GM19328 (cell line): ENCODE measurements at regions not wholly inside any gene's neighbourhood (a gene's known extent, or its start where the extent isn't known, plus 50 kb on each side); places are given as distances from the start of the nearest gene placed in this dataset.

Experiments
- ATAC-seq: cut with Tn5 transposase; IDR thresholded peaks from one replicate; pipeline ENCODE4 v1.9.1; 2021; ENCODE audit warnings: mild to moderate bottlenecking, moderate library complexity; ENCODE audit not compliant: unreplicated experiment

GRCh38 chr4:155077452-155078229 lies 130.8 kb upstream of the NPY2R start:
- ATAC-seq, result no peak

GRCh38 chr4:155079871-155080270 lies 128.6 kb upstream of the NPY2R start:
- no peak for ATAC-seq

GRCh38 chr4:155081222-155081621 lies 127.2 kb upstream of the NPY2R start:
- no peak for ATAC-seq

- no peak for ATAC-seq
Observed at GRCh38 chr4:155085843-155086530, 122.4 kb upstream of the NPY2R start.

GRCh38 chr4:155094201-155094820 lies 114.1 kb upstream of the NPY2R start:
- ATAC-seq, result no peak

GRCh38 chr4:155099231-155099630 lies 109.2 kb upstream of the NPY2R start:
- no peak for ATAC-seq

GRCh38 chr4:155106629-155107028 lies 101.8 kb upstream of the NPY2R start:
- no peak for ATAC-seq

GRCh38 chr4:155107059-155107458 lies 101.4 kb upstream of the NPY2R start:
- ATAC-seq, result no peak

GRCh38 chr4:155114790-155115189 lies 93.6 kb upstream of the NPY2R start:
- ATAC-seq, result no peak

- ATAC-seq, result no peak
Observed at GRCh38 chr4:155119006-155119405, 89.4 kb upstream of the NPY2R start.

GRCh38 chr4:155120536-155120935 lies 87.9 kb upstream of the NPY2R start:
- ATAC-seq, result no peak

GRCh38 chr4:155122382-155122781 lies 86.1 kb upstream of the NPY2R start:
- no peak for ATAC-seq

GRCh38 chr4:155134136-155134535 lies 74.3 kb upstream of the NPY2R start:
- no peak for ATAC-seq

- ATAC-seq, result no peak
Observed at GRCh38 chr4:155140889-155141288, 67.5 kb upstream of the NPY2R start.

GRCh38 chr4:155143512-155143911 lies 64.9 kb upstream of the NPY2R start:
- ATAC-seq, result peak; percentile 65
